Ecto neural progenitor cell (in vitro differentiated cells): ENCODE measurements at regions not wholly inside any gene's neighbourhood (a gene's known extent, or its start where the extent isn't known, plus 50 kb on each side); places are given as distances from the start of the nearest gene placed in this dataset.
"Not testable (repeated sequence)": the region's sequence is repeated elsewhere in the genome, so short reads cannot be mapped to it uniquely, and the experiment has no call there.

Experiments used
- DNase-seq: peaks from one replicate; pipeline ENCODE4 v3.0.0-alpha.2; 2018; ENCODE audit warnings: low spot score

GRCh38 chr12:112616469-112617152 lies 174.9 kb upstream of the RPH3A start:
- no peak for DNase-seq

GRCh38 chr12:112617153-112617505 lies 174.4 kb upstream of the RPH3A start:
- no peak for DNase-seq

GRCh38 chr12:112627851-112628250 lies 163.7 kb upstream of the RPH3A start:
- no peak for DNase-seq

GRCh38 chr12:112631974-112632373 lies 159.6 kb upstream of the RPH3A start:
- DNase-seq = not testable (repeated sequence)

GRCh38 chr12:112635036-112635435 lies 156.5 kb upstream of the RPH3A start:
- DNase-seq = no peak

GRCh38 chr12:112638420-112638819 lies 153.1 kb upstream of the RPH3A start:
- no peak for DNase-seq

- no peak for DNase-seq
These were observed 146.0 kb upstream of the RPH3A start for GRCh38 chr12:112645586-112645985.

- no peak for DNase-seq
These were observed 135.4 kb upstream of the RPH3A start for GRCh38 chr12:112656141-112656540.

- peak; percentile 74 for DNase-seq
These were observed 127.0 kb upstream of the RPH3A start for GRCh38 chr12:112664569-112664968.

GRCh38 chr12:112665958-112666357 lies 125.6 kb upstream of the RPH3A start:
- no peak for DNase-seq

GRCh38 chr12:112671564-112671963 lies 120.0 kb upstream of the RPH3A start:
- DNase-seq = no peak

GRCh38 chr12:112674539-112674938 lies 117.0 kb upstream of the RPH3A start:
- DNase-seq = no peak

GRCh38 chr12:112676507-112676906 lies 115.0 kb upstream of the RPH3A start:
- no peak for DNase-seq

- DNase-seq = no peak
These were observed 114.3 kb upstream of the RPH3A start for GRCh38 chr12:112677050-112677765.

- no peak for DNase-seq
These were observed 110.6 kb upstream of the RPH3A start for GRCh38 chr12:112680993-112681392.

- no peak for DNase-seq
These were observed 109.0 kb upstream of the RPH3A start for GRCh38 chr12:112682586-112682985.

- no peak for DNase-seq
These were observed 106.8 kb upstream of the RPH3A start for GRCh38 chr12:112684742-112685141.

GRCh38 chr12:112685321-112685720 lies 106.2 kb upstream of the RPH3A start:
- DNase-seq = no peak

- no peak for DNase-seq
These were observed 105.2 kb upstream of the RPH3A start for GRCh38 chr12:112686373-112686772.

- no peak for DNase-seq
These were observed 97.5 kb upstream of the RPH3A start for GRCh38 chr12:112694065-112694464.

GRCh38 chr12:112697441-112697840 lies 94.1 kb upstream of the RPH3A start:
- DNase-seq = not testable (repeated sequence)

- no peak for DNase-seq
These were observed 86.4 kb upstream of the RPH3A start for GRCh38 chr12:112705037-112705632.

- DNase-seq = no peak
These were observed 81.1 kb upstream of the RPH3A start for GRCh38 chr12:112710414-112710813.
